ENCODE measurements at regions not wholly inside any gene's neighbourhood (a gene's known extent, or its start where the extent isn't known, plus 50 kb on each side); places are given as distances from the start of the nearest gene placed in this dataset.

GRCh38 chr4:62460329-62460728 lies 1260.2 kb downstream of the ADGRL3 start:
- Histone ChIP-seq H3K27me3 (replicated peaks in 1 of 2; ENCODE audit: control insufficient read depth in 2 of 2, extremely low read depth in 1 of 2, insufficient read depth in 2 of 2, low read length in 1 of 2) (no peaks in the 10 kb centered on the region), H3K27ac (ENCODE audit: low read length) (no peak overlapping the region), H3K4me1 (ENCODE audit: control insufficient read depth in 1 of 2, extremely low read depth in 1 of 2, insufficient read depth in 2 of 2, low read length in 2 of 2) (no peaks in the 10 kb centered on the region), H3K36me3 (ENCODE audit: control insufficient read depth in 2 of 2, extremely low read depth in 1 of 2, insufficient read depth in 1 of 2, low read length in 1 of 2) (no peaks in the 10 kb centered on the region), H3K9me3 (peaks cover 2% of the 10 kb centered on the region), H3K4me3 (ENCODE audit: control insufficient read depth in 1 of 2, extremely low read depth in 1 of 2, low read length in 1 of 2) (no peak overlapping the region)
- Mint-ChIP-seq H3K4me1 (no peaks in the 10 kb centered on the region), H3K36me3 (no peaks in the 10 kb centered on the region), H3K9me3 (peaks cover 8 to 17% (median 9%) of the 10 kb centered on the region in 3 donors), H3K27ac (no peak overlapping the region), H3K4me3 (no peak overlapping the region), H3K27me3 (no peaks in the 10 kb centered on the region)
- POLR2A ChIA-PET, result no interaction called here
- ATAC-seq (replicated peaks in 1 of 4) (no peak), DNase-seq (no peak)
- WGBS (ENCODE audit: insufficient coverage), result 83% methylated on average over 3 of the region's 3 CpGs
- CTCF ChIA-PET, result no interaction called here

DNA sequence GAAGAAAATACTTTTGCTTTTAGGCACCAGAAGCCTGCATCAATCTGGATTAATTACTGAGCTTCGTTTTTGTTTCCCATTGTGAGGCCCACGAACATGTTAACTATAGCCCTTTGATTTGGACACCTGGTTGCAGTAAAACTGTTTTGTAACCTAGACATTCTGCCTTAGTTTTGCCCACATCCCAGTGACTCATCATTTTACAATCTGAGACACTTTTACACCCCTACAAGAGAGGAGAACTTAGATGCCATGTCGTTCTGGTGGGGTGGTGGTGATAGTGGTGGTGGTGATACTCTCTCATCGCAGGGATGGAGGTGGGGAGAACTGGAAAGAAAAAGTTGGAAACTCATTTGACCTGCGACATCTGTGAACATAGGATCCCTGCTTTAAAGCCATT lies 1257.2 kb downstream of the ADGRL3 start:
- Mint-ChIP-seq H3K36me3 (no peaks in the 10 kb centered on the region), H3K27ac (no peak overlapping the region), H3K4me3 (no peak overlapping the region), H3K9me3 (peaks cover 7 to 22% (median 12%) of the 10 kb centered on the region in 3 donors), H3K27me3 (no peaks in the 10 kb centered on the region), H3K4me1 (no peaks in the 10 kb centered on the region)
- WGBS (ENCODE audit: insufficient coverage), result 42% methylated on average over 2 of the region's 5 CpGs
- Histone ChIP-seq H3K27ac (ENCODE audit: low read length) (no peak overlapping the region), H3K4me1 (ENCODE audit: control insufficient read depth in 1 of 2, extremely low read depth in 1 of 2, insufficient read depth in 2 of 2, low read length in 2 of 2) (no peaks in the 10 kb centered on the region), H3K4me3 (ENCODE audit: control insufficient read depth in 1 of 2, extremely low read depth in 1 of 2, low read length in 1 of 2) (no peak overlapping the region), H3K36me3 (ENCODE audit: control insufficient read depth in 2 of 2, extremely low read depth in 1 of 2, insufficient read depth in 1 of 2, low read length in 1 of 2) (no peaks in the 10 kb centered on the region), H3K27me3 (replicated peaks in 1 of 2; ENCODE audit: control insufficient read depth in 2 of 2, extremely low read depth in 1 of 2, insufficient read depth in 2 of 2, low read length in 1 of 2) (no peaks in the 10 kb centered on the region), H3K9me3 (peaks cover 2% of the 10 kb centered on the region)
- ChIA-PET POLR2A (no interaction called here), CTCF (interaction anchor here (0.7 to 1.0 kb wide), 2 partner anchors 9 to 27 kb away, joined by 3 read pairs; no protein-coding TSS in a partner anchor)
- no peak for DNase-seq
- no peak for ATAC-seq (replicated peaks in 1 of 4)

- no peaks in the 10 kb centered on the region for H3K27me3 Mint-ChIP-seq
- H3K4me1 Mint-ChIP-seq, result no peaks in the 10 kb centered on the region
- no peak overlapping the region for H3K4me3 Mint-ChIP-seq
- Histone ChIP-seq H3K36me3 (ENCODE audit: control insufficient read depth in 2 of 2, extremely low read depth in 1 of 2, insufficient read depth in 1 of 2, low read length in 1 of 2) (no peaks in the 10 kb centered on the region), H3K4me3 (ENCODE audit: control insufficient read depth in 1 of 2, extremely low read depth in 1 of 2, low read length in 1 of 2) (no peak overlapping the region), H3K9me3 (peaks cover 2% of the 10 kb centered on the region), H3K27me3 (replicated peaks in 1 of 2; ENCODE audit: control insufficient read depth in 2 of 2, extremely low read depth in 1 of 2, insufficient read depth in 2 of 2, low read length in 1 of 2) (no peaks in the 10 kb centered on the region), H3K27ac (ENCODE audit: low read length) (no peak overlapping the region), H3K4me1 (ENCODE audit: control insufficient read depth in 1 of 2, extremely low read depth in 1 of 2, insufficient read depth in 2 of 2, low read length in 2 of 2) (no peaks in the 10 kb centered on the region)
- ChIA-PET POLR2A (no interaction called here), CTCF (no interaction called here)
- no peak for DNase-seq
- H3K27ac Mint-ChIP-seq, result no peak overlapping the region
- H3K36me3 Mint-ChIP-seq, result no peaks in the 10 kb centered on the region
- peaks cover 7 to 19% (median 12%) of the 10 kb centered on the region in 3 donors for H3K9me3 Mint-ChIP-seq
- no peak for ATAC-seq (replicated peaks in 1 of 4)
Measured at GRCh38 chr4:62455871-62456270, 1255.7 kb downstream of the ADGRL3 start.

GRCh38 chr4:62454535-62454934 lies 1254.4 kb downstream of the ADGRL3 start:
- H3K4me1 Mint-ChIP-seq, result no peaks in the 10 kb centered on the region
- 60% methylated on average over 1 of the region's 1 CpG for WGBS (ENCODE audit: insufficient coverage)
- H3K27me3 Mint-ChIP-seq, result no peaks in the 10 kb centered on the region
- H3K27ac Mint-ChIP-seq, result no peak overlapping the region
- H3K4me3 ChIP-seq (ENCODE audit: control insufficient read depth in 1 of 2, extremely low read depth in 1 of 2, low read length in 1 of 2), result no peak overlapping the region
- no peak for DNase-seq
- H3K9me3 Mint-ChIP-seq, result peaks cover 6 to 8% (median 7%) of the 10 kb centered on the region in 3 donors
- ATAC-seq (replicated peaks in 1 of 4), result no peak
- H3K36me3 Mint-ChIP-seq, result no peaks in the 10 kb centered on the region
- no peaks in the 10 kb centered on the region for H3K36me3 ChIP-seq (ENCODE audit: control insufficient read depth in 2 of 2, extremely low read depth in 1 of 2, insufficient read depth in 1 of 2, low read length in 1 of 2)
- ChIA-PET POLR2A (no interaction called here), CTCF (no interaction called here)
- H3K9me3 ChIP-seq, result peaks cover 2% of the 10 kb centered on the region
- no peak overlapping the region for H3K27ac ChIP-seq (ENCODE audit: low read length)
- H3K27me3 ChIP-seq (replicated peaks in 1 of 2; ENCODE audit: control insufficient read depth in 2 of 2, extremely low read depth in 1 of 2, insufficient read depth in 2 of 2, low read length in 1 of 2), result no peaks in the 10 kb centered on the region
- no peak overlapping the region for H3K4me3 Mint-ChIP-seq
- no peaks in the 10 kb centered on the region for H3K4me1 ChIP-seq (ENCODE audit: control insufficient read depth in 1 of 2, extremely low read depth in 1 of 2, insufficient read depth in 2 of 2, low read length in 2 of 2)

DNA sequence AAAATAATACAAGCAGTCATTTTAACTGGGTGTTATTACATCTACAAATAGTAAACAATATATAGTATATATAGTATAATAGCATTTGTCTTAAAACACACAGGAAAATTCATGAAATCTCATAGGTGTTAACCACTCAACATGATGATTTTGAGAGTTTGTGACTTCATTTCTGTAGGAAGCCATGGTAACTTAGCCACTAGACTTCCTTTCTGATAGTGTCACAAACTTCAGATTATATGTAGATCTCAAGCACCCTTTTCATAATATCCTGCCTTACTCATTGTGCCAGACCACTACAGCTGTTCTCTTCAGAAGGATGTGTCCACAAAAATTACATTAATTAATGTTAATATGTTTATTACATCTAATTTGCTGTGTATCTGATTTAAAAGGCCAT lies 1250.6 kb downstream of the ADGRL3 start:
- no peaks in the 10 kb centered on the region for H3K27me3 Mint-ChIP-seq
- Histone ChIP-seq H3K27me3 (replicated peaks in 1 of 2; ENCODE audit: control insufficient read depth in 2 of 2, extremely low read depth in 1 of 2, insufficient read depth in 2 of 2, low read length in 1 of 2) (no peaks in the 10 kb centered on the region), H3K4me1 (ENCODE audit: control insufficient read depth in 1 of 2, extremely low read depth in 1 of 2, insufficient read depth in 2 of 2, low read length in 2 of 2) (no peaks in the 10 kb centered on the region), H3K36me3 (ENCODE audit: control insufficient read depth in 2 of 2, extremely low read depth in 1 of 2, insufficient read depth in 1 of 2, low read length in 1 of 2) (no peaks in the 10 kb centered on the region), H3K9me3 (no peaks in the 10 kb centered on the region), H3K4me3 (ENCODE audit: control insufficient read depth in 1 of 2, extremely low read depth in 1 of 2, low read length in 1 of 2) (no peak overlapping the region), H3K27ac (ENCODE audit: low read length) (no peak overlapping the region)
- no peak overlapping the region for H3K4me3 Mint-ChIP-seq
- peaks cover 4 to 17% (median 8%) of the 10 kb centered on the region in 3 donors for H3K9me3 Mint-ChIP-seq
- H3K4me1 Mint-ChIP-seq, result no peaks in the 10 kb centered on the region
- POLR2A ChIA-PET, result no interaction called here
- no peak for DNase-seq
- no peaks in the 10 kb centered on the region for H3K36me3 Mint-ChIP-seq
- ATAC-seq (replicated peaks in 1 of 4), result no peak
- CTCF ChIA-PET, result no interaction called here
- H3K27ac Mint-ChIP-seq, result no peak overlapping the region

DNA sequence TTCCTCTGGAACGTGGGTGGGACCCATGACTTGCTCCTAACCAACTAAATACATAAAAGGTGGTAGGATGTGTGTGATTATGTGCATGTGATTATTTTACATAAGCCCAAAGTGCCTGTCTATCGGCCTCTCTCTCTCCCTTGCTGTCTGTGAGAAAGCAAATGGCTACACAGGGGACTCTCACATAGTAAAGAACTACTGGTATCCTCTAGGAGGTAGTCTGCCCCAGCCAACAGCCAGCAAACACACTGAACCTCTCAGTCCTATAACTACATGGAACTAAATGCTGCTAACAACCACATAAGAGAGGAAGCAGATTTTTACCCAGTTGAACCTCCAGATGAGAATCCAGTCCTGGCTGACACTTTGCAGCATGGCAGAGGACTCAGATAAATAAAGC lies 1249.4 kb downstream of the ADGRL3 start:
- WGBS (ENCODE audit: insufficient coverage), result no CpG with 5 or more reads among the region's 2 CpGs
- H3K36me3 Mint-ChIP-seq, result no peaks in the 10 kb centered on the region
- Histone ChIP-seq H3K9me3 (no peaks in the 10 kb centered on the region), H3K36me3 (ENCODE audit: control insufficient read depth in 2 of 2, extremely low read depth in 1 of 2, insufficient read depth in 1 of 2, low read length in 1 of 2) (no peaks in the 10 kb centered on the region), H3K4me3 (ENCODE audit: control insufficient read depth in 1 of 2, extremely low read depth in 1 of 2, low read length in 1 of 2) (no peak overlapping the region), H3K27me3 (replicated peaks in 1 of 2; ENCODE audit: control insufficient read depth in 2 of 2, extremely low read depth in 1 of 2, insufficient read depth in 2 of 2, low read length in 1 of 2) (no peaks in the 10 kb centered on the region), H3K4me1 (ENCODE audit: control insufficient read depth in 1 of 2, extremely low read depth in 1 of 2, insufficient read depth in 2 of 2, low read length in 2 of 2) (no peaks in the 10 kb centered on the region), H3K27ac (ENCODE audit: low read length) (no peak overlapping the region)
- no peak for ATAC-seq (replicated peaks in 1 of 4)
- no peak for DNase-seq
- H3K9me3 Mint-ChIP-seq, result peaks cover 10 to 17% (median 12%) of the 10 kb centered on the region in 3 donors
- H3K4me1 Mint-ChIP-seq, result no peaks in the 10 kb centered on the region
- no peak overlapping the region for H3K4me3 Mint-ChIP-seq
- ChIA-PET CTCF (no interaction called here), POLR2A (no interaction called here)
- no peak overlapping the region for H3K27ac Mint-ChIP-seq
- H3K27me3 Mint-ChIP-seq, result no peaks in the 10 kb centered on the region

DNA sequence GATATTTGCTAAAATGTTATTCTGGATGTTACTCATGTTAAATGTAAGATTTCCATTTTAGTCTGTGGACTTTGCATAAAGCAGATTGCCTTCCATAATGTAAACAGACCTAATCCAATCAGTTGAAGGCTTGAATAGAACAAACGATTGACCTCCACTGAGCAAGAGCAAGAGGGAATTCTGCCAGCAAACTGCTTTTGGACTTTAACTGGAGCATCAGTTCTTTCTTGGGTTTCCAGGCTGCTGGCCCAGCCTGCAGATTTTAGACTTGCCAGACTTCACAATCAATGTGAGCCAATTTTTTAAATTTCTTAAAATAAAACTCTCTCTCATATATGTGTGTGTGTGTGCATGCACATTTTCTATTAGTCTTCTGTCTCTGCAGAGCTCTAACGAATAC lies 1248.8 kb downstream of the ADGRL3 start:
- ChIA-PET POLR2A (no interaction called here), CTCF (no interaction called here)
- no peaks in the 10 kb centered on the region for H3K27me3 Mint-ChIP-seq
- H3K4me3 Mint-ChIP-seq, result no peak overlapping the region
- no peak overlapping the region for H3K4me3 ChIP-seq (ENCODE audit: control insufficient read depth in 1 of 2, extremely low read depth in 1 of 2, low read length in 1 of 2)
- DNase-seq, result no peak
- H3K27ac Mint-ChIP-seq, result no peak overlapping the region
- H3K4me1 ChIP-seq (ENCODE audit: control insufficient read depth in 1 of 2, extremely low read depth in 1 of 2, insufficient read depth in 2 of 2, low read length in 2 of 2), result no peaks in the 10 kb centered on the region
- H3K36me3 Mint-ChIP-seq, result no peaks in the 10 kb centered on the region
- H3K4me1 Mint-ChIP-seq, result no peaks in the 10 kb centered on the region
- no peak for ATAC-seq (replicated peaks in 1 of 4)
- no peaks in the 10 kb centered on the region for H3K27me3 ChIP-seq (replicated peaks in 1 of 2; ENCODE audit: control insufficient read depth in 2 of 2, extremely low read depth in 1 of 2, insufficient read depth in 2 of 2, low read length in 1 of 2)
- WGBS (ENCODE audit: insufficient coverage), result 50% methylated on average over 1 of the region's 2 CpGs
- H3K9me3 Mint-ChIP-seq, result peaks cover 10 to 14% (median 11%) of the 10 kb centered on the region in 3 donors
- no peaks in the 10 kb centered on the region for H3K36me3 ChIP-seq (ENCODE audit: control insufficient read depth in 2 of 2, extremely low read depth in 1 of 2, insufficient read depth in 1 of 2, low read length in 1 of 2)
- H3K27ac ChIP-seq (ENCODE audit: low read length), result no peak overlapping the region
- no peaks in the 10 kb centered on the region for H3K9me3 ChIP-seq
